Breast epithelium (tissue), 3 donors: ENCODE measurements at regions not wholly inside any gene's neighbourhood (a gene's known extent, or its start where the extent isn't known, plus 50 kb on each side); places are given as distances from the start of the nearest gene placed in this dataset.

Experiments
- CTCF ChIP-seq, 3 donors: fragments of 450-650 bp; IDR thresholded peaks; one replicate each; pipeline ENCODE4 v1.5.1; 2016 to 2017; ENCODE audit warnings: antibody characterized with exemption in 3 of 3, mild to moderate bottlenecking in 3 of 3, moderate library complexity in 3 of 3
- POLR2A ChIP-seq: fragments of 450-650 bp; IDR thresholded peaks from one replicate; pipeline ENCODE4 v1.6.1; 2016; ENCODE audit warnings: antibody characterized with exemption, mild to moderate bottlenecking, moderate library complexity
- POLR2AphosphoS5 ChIP-seq, 3 donors: sonication (generic); formaldehyde crosslinking; IDR thresholded peaks; one replicate each; pipeline ENCODE4 v1.6.1; 2017; ENCODE audit warnings: antibody characterized with exemption in 3 of 3

GRCh38 chr11:26073646-26074045 lies 258.3 kb upstream of the ANO3 start:
- TF ChIP-seq CTCF (IDR thresholded peaks at IDR 0.05): no peak
- no peak for TF ChIP-seq POLR2A
- TF ChIP-seq POLR2AphosphoS5 (IDR thresholded peaks at IDR 0.05): no peak
